Endothelial cell of umbilical vein (primary cell): ENCODE measurements at regions not wholly inside any gene's neighbourhood (a gene's known extent, or its start where the extent isn't known, plus 50 kb on each side); places are given as distances from the start of the nearest gene placed in this dataset.

Source experiments
- BruUV-seq: library from RNA; stranded (reverse); fragments of 400-500 nt; replicated peaks from 2 replicates; lab custom pipeline; 2021; lab: Mats Ljungman, UMichigan
- CTCF ChIA-PET: fragments of 300-600, 350-600 bp; sonication (Branson Sonifier 250); formaldehyde crosslinking; loops from one replicate; lab custom pipeline; 2021; ENCODE audit warnings: antibody characterized with exemption, inconsistent platforms; lab: Charles Lee
- POLR2A ChIA-PET: fragments of 300-600, 350-600 bp; sonication (Branson Sonifier 250); formaldehyde crosslinking; loops from one replicate; lab custom pipeline; 2021; ENCODE audit warnings: antibody characterized with exemption, inconsistent platforms; lab: Charles Lee
- DNase-seq: peaks from one replicate; pipeline ENCODE4 v3.0.0-alpha.2; 2011; ENCODE audit warnings: low read depth, low spot score
- FAIRE-seq: peaks from 2 replicates; lab custom pipeline; 2011; peaks lifted over from hg19 to GRCh38; lab: Jason Lieb, UNC
- H2AFZ ChIP-seq: 2 replicates; pipeline ENCODE4 v1.6.0; 2012; ENCODE audit warnings: low read depth, low read length, control low read depth, inconsistent platforms
- H3K27ac ChIP-seq: 2 replicates; pipeline ENCODE4 v1.5.1; 2011; ENCODE audit warnings: low read depth, mild to moderate bottlenecking, control low read depth, low read length, moderate library complexity; ENCODE audit not compliant: insufficient read depth
- H3K27me3 ChIP-seq, 2 experiments: 2 replicates each; pipeline versions ENCODE4 v1.6.0 to v1.6.1; 2011; ENCODE audit warnings: low read length in 2 of 2, mixed read lengths in 1 of 2; ENCODE audit not compliant: control insufficient read depth in 2 of 2, insufficient read depth in 2 of 2
- H3K36me3 ChIP-seq, 2 experiments: 2 replicates in 1 of 2; 3 replicates in 1 of 2; pipeline ENCODE4 v1.5.1; 2011; ENCODE audit warnings: low read length in 2 of 2, mild to moderate bottlenecking in 1 of 2, moderate library complexity in 1 of 2; ENCODE audit not compliant: control insufficient read depth in 2 of 2, insufficient read depth in 2 of 2; ENCODE audit errors: extremely low read depth in 1 of 2
- H3K4me1 ChIP-seq: 3 replicates; pipeline ENCODE4 v1.5.1; 2011; ENCODE audit warnings: mild to moderate bottlenecking, low read length; ENCODE audit not compliant: control insufficient read depth, insufficient read depth; ENCODE audit errors: extremely low read depth
- H3K4me2 ChIP-seq: 2 replicates; pipeline ENCODE4 v1.6.1; 2011; ENCODE audit warnings: low read length, control low read depth, mixed read lengths; ENCODE audit not compliant: insufficient read depth
- H3K4me3 ChIP-seq, 3 experiments: fragments of 200-600 bp in 1 of 3; sonication (generic), shearing (Covaris generic) in 1 of 3; replicated peaks in 1 of 3; 2 replicates each; pipeline ENCODE4 v1.5.1; 2011 to 2016; ENCODE audit warnings: control low read depth in 3 of 3, low read length in 3 of 3, mild to moderate bottlenecking in 2 of 3, inconsistent platforms in 1 of 3, low read depth in 1 of 3, moderate library complexity in 1 of 3; ENCODE audit not compliant: insufficient read depth in 1 of 3
- H3K79me2 ChIP-seq: 2 replicates; pipeline ENCODE4 v1.6.0; 2012; ENCODE audit warnings: low read length, inconsistent platforms; ENCODE audit not compliant: control insufficient read depth, insufficient read depth
- H3K9ac ChIP-seq: replicated peaks from 2 replicates; pipeline ENCODE3; 2011; ENCODE audit warnings: low read length, control low read depth; ENCODE audit not compliant: insufficient read depth; ENCODE audit errors: extremely low read depth
- H3K9me1 ChIP-seq: replicated peaks from 3 replicates; pipeline ENCODE4 v1.6.0; 2011; ENCODE audit warnings: mild to moderate bottlenecking, low read length; ENCODE audit not compliant: control insufficient read depth, insufficient read depth; ENCODE audit errors: extremely low read depth
- H3K9me3 ChIP-seq: replicated peaks from 2 replicates; pipeline ENCODE4 v1.5.1; 2012; ENCODE audit warnings: low read length, inconsistent platforms; ENCODE audit not compliant: control insufficient read depth, insufficient read depth
- H4K20me1 ChIP-seq: replicated peaks from 2 replicates; pipeline ENCODE3; 2011; ENCODE audit warnings: mild to moderate bottlenecking, low read length; ENCODE audit not compliant: control insufficient read depth, insufficient read depth; ENCODE audit errors: extremely low read depth
- EZH2 ChIP-seq: IDR thresholded peaks from 2 replicates; pipeline ENCODE4 v1.6.1; 2012; ENCODE audit warnings: borderline replicate concordance, low read depth, mild to moderate bottlenecking, moderate library complexity, low read length, inconsistent platforms; ENCODE audit not compliant: severe bottlenecking
- JUN ChIP-seq: IDR thresholded peaks from 2 replicates; pipeline ENCODE4 v1.6.1; 2011; ENCODE audit warnings: borderline replicate concordance, low read depth; ENCODE audit not compliant: insufficient read length, insufficient read depth
- MYC ChIP-seq: IDR thresholded peaks from one replicate; pipeline ENCODE4 v1.6.1; 2011; ENCODE audit warnings: mild to moderate bottlenecking, low read depth, low read length
- POLR2A ChIP-seq: IDR thresholded peaks from 2 replicates; pipeline ENCODE4 v1.6.1; 2012; ENCODE audit warnings: low read depth, mild to moderate bottlenecking, control low read depth, low read length
- POLR2AphosphoS5 ChIP-seq: IDR thresholded peaks from 2 replicates; pipeline ENCODE4 v1.6.1; 2012; ENCODE audit warnings: low read depth, mild to moderate bottlenecking, control low read depth, low read length, moderate library complexity; ENCODE audit not compliant: insufficient read depth
- dilution Hi-C: fragments of 300-500 bp; cut with MboI; formaldehyde crosslinking; loops from one replicate; pipeline ENCODE4 v1.15.0; 2019; ENCODE audit warnings: low sequenced_read_pairs; ENCODE audit not compliant: extremely low pct_ligation_motif_present
- intact Hi-C: fragments of 100-400 bp; cut with micrococcal nuclease; formaldehyde crosslinking; loops from one replicate; pipeline ENCODE4 v1.10.0; 2022
- TF ChIP-seq, protein P1 (sequence below), 2 donors: IDR thresholded peaks; 1 replicate in 1 of 2; 2 replicates in 1 of 2; pipeline ENCODE4 v1.5.1; 2011; ENCODE audit warnings: low read length in 2 of 2, mild to moderate bottlenecking in 2 of 2, moderate library complexity in 2 of 2, control low read depth in 1 of 2, inconsistent platforms in 1 of 2, low read depth in 1 of 2; ENCODE audit not compliant: insufficient read depth in 1 of 2; ENCODE audit errors: extremely low read depth in 1 of 2
- TF ChIP-seq, protein P2 (sequence below): IDR thresholded peaks from 2 replicates; pipeline ENCODE4 v1.6.1; 2011; ENCODE audit not compliant: insufficient read depth, insufficient read length

DNA sequence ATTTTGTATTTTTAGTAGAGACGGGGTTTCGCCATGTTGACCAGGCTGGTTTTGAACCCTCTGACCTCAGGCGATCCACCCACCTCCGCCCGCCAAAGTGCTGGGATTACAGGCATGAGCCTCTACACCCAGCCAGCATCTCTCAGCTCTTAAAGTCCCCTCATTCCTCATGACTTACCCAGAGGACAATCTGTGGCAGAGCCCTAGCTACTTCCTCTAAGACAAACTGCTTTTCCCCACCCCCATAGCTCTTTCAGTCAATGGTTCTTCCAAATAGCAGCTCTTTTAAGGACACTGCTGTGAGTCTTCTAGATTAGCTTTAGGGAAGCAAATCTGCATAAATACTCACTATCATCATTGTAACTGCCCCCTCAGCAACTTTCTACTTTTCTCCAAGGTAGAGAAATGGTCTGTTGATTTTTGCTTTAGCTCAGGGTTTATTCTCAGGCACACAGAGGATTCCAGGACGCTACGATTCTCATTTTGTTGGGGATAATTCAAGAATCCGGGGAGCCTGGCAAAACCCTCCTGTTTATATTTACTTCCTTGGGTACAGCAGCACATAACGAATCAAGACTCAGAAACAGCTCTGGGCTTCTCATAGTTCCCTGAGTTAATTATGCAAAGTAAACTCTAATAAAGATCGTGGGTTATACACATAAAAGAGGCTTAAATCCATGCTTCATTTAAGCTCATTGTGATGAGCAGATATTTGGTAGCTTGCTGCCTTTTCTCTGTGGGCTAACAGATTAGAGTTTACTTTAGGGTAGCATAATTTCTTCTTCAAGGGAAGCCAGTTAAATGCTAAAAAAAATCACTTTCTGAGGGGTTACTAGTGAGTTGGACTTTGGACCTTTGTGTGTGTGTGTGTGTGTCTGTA lies 357.4 kb downstream of the TDRD3 start:
- Histone ChIP-seq H3K9me1 (no peaks in the 10 kb centered on the region), H2AFZ (no peak overlapping the region), H3K4me1 (peaks cover 7% of the 10 kb centered on the region), H3K27me3 (no peaks in the 10 kb centered on the region), H4K20me1 (no peaks in the 10 kb centered on the region), H3K36me3 (no peaks in the 10 kb centered on the region), H3K9ac (no peak overlapping the region), H3K4me2 (no peak overlapping the region), H3K9me3 (no peaks in the 10 kb centered on the region), H3K27ac (no peak overlapping the region), H3K4me3 (no peak overlapping the region), H3K79me2 (no peaks in the 10 kb centered on the region)
- ChIA-PET POLR2A (no interaction called here), CTCF (interaction anchor here (1.2 kb wide), 1 partner anchor 1200 kb away, joined by 4 read pairs; no protein-coding TSS in a partner anchor)
- dilution Hi-C loops = no loop called here
- FAIRE-seq (no peak), DNase-seq (no peak)
- no peak for TF ChIP-seq JUN
- no TSS peak for BruUV-seq
- intact Hi-C loops = loop anchor here (1.0 kb wide), 1 partner anchor 236 kb away; no protein-coding TSS in a partner anchor

DNA sequence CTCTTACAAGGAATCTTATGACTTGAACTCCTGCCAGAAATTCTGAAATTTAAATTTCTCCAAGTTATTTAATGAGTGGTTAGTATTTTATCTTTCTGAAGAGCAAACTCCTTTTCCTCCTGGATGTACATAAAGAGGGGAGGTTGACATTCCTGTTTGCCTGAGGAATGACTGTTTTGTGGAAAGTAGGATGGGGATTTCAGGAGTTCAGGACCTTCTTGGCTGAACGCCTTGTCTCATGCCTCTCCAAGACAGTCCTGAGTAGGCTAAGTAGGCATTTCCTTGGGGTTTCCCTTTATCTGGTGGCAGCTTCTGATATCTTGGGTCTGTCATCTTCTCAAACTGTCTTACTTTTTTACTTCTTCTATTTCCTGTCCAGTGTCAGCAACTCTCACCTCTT lies 356.6 kb downstream of the TDRD3 start:
- H3K4me1 ChIP-seq = peaks cover 3% of the 10 kb centered on the region
- ChIA-PET POLR2A (no interaction called here), CTCF (no interaction called here)
- no peaks in the 10 kb centered on the region for H3K27me3 ChIP-seq
- no peaks in the 10 kb centered on the region for H3K9me1 ChIP-seq
- TF ChIP-seq EZH2 (no peak), JUN (no peak), POLR2AphosphoS5 (no peak), MYC (no peak), POLR2A (no peak)
- TF ChIP-seq, protein P1, sequence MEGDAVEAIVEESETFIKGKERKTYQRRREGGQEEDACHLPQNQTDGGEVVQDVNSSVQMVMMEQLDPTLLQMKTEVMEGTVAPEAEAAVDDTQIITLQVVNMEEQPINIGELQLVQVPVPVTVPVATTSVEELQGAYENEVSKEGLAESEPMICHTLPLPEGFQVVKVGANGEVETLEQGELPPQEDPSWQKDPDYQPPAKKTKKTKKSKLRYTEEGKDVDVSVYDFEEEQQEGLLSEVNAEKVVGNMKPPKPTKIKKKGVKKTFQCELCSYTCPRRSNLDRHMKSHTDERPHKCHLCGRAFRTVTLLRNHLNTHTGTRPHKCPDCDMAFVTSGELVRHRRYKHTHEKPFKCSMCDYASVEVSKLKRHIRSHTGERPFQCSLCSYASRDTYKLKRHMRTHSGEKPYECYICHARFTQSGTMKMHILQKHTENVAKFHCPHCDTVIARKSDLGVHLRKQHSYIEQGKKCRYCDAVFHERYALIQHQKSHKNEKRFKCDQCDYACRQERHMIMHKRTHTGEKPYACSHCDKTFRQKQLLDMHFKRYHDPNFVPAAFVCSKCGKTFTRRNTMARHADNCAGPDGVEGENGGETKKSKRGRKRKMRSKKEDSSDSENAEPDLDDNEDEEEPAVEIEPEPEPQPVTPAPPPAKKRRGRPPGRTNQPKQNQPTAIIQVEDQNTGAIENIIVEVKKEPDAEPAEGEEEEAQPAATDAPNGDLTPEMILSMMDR (IDR thresholded peaks at IDR 0.05; ENCODE audit: extremely low read depth in 1 of 2, insufficient read depth in 1 of 2, low read depth in 1 of 2, low read length in 2 of 2) = no peak
- TF ChIP-seq, protein P2, sequence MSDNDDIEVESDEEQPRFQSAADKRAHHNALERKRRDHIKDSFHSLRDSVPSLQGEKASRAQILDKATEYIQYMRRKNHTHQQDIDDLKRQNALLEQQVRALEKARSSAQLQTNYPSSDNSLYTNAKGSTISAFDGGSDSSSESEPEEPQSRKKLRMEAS = no peak
- no peak overlapping the region for H3K9ac ChIP-seq
- intact Hi-C loops (no loop called here), dilution Hi-C loops (no loop called here)
- H3K27ac ChIP-seq = no peak overlapping the region
- H3K4me3 ChIP-seq = no peak overlapping the region
- H2AFZ ChIP-seq = no peak overlapping the region
- H3K79me2 ChIP-seq = no peaks in the 10 kb centered on the region
- H3K36me3 ChIP-seq = no peaks in the 10 kb centered on the region
- no peaks in the 10 kb centered on the region for H3K9me3 ChIP-seq
- FAIRE-seq = no peak
- no peaks in the 10 kb centered on the region for H4K20me1 ChIP-seq
- no peak for DNase-seq
- no TSS peak for BruUV-seq
- H3K4me2 ChIP-seq = no peak overlapping the region
